LNCaP clone FGC (cell line): ENCODE measurements at regions not wholly inside any gene's neighbourhood (a gene's known extent, or its start where the extent isn't known, plus 50 kb on each side); places are given as distances from the start of the nearest gene placed in this dataset.

Experiments used
- DNase-seq: peaks from one replicate; pipeline ENCODE4 v3.0.0-alpha.2; 2011; ENCODE audit warnings: low read depth
- H3K4me3 ChIP-seq: 2 replicates; pipeline ENCODE4 v1.5.1; 2011; ENCODE audit warnings: mild to moderate bottlenecking, low read depth, low read length, control low read depth
- TF ChIP-seq, protein P1 (sequence below): IDR thresholded peaks from 2 replicates; pipeline ENCODE4 v1.5.1; 2012; ENCODE audit warnings: mild to moderate bottlenecking; ENCODE audit not compliant: control insufficient read depth, insufficient read depth; ENCODE audit errors: extremely low read depth

GRCh38 chr4:89534356-89534755, 226.8 kb upstream of the GPRIN3 start:
- TF ChIP-seq, protein P1, sequence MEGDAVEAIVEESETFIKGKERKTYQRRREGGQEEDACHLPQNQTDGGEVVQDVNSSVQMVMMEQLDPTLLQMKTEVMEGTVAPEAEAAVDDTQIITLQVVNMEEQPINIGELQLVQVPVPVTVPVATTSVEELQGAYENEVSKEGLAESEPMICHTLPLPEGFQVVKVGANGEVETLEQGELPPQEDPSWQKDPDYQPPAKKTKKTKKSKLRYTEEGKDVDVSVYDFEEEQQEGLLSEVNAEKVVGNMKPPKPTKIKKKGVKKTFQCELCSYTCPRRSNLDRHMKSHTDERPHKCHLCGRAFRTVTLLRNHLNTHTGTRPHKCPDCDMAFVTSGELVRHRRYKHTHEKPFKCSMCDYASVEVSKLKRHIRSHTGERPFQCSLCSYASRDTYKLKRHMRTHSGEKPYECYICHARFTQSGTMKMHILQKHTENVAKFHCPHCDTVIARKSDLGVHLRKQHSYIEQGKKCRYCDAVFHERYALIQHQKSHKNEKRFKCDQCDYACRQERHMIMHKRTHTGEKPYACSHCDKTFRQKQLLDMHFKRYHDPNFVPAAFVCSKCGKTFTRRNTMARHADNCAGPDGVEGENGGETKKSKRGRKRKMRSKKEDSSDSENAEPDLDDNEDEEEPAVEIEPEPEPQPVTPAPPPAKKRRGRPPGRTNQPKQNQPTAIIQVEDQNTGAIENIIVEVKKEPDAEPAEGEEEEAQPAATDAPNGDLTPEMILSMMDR = no peak
- no peak for DNase-seq
- H3K4me3 ChIP-seq = no peak overlapping the region

DNA sequence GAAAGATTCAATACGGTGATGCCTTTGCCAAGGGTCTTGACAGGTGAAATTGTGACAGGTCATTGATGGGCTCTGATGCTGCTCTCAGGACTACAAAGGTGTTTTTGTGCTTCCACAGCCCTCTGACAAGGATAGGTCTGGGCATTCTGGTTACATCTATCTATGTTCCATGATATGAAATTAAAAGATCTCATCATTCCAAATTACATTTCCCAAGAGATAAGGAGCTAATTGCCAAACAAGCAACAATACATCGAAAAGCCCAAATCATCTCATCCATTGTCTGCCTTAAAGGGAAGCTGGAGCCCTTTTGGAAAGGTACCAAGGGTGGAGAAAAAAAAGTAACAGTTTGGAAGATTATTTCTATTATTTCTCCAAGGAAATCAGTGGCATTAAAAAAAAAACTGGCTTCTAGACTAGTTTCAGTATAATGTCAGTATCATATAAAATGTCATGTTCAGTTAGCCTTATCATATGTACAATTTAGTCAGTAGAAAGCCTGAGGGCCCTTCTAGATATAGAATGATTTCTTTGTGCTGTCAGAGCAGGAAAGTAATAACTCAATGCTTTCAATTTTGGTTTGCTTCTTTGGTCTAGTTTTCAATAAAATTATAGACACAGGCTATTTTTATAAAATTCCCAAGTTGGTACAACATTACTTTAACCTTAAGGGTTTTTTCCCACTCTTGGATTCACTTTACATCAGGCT, 224.5 kb upstream of the GPRIN3 start:
- H3K4me3 ChIP-seq = no peak overlapping the region
- TF ChIP-seq, protein P1 = no peak

DNA sequence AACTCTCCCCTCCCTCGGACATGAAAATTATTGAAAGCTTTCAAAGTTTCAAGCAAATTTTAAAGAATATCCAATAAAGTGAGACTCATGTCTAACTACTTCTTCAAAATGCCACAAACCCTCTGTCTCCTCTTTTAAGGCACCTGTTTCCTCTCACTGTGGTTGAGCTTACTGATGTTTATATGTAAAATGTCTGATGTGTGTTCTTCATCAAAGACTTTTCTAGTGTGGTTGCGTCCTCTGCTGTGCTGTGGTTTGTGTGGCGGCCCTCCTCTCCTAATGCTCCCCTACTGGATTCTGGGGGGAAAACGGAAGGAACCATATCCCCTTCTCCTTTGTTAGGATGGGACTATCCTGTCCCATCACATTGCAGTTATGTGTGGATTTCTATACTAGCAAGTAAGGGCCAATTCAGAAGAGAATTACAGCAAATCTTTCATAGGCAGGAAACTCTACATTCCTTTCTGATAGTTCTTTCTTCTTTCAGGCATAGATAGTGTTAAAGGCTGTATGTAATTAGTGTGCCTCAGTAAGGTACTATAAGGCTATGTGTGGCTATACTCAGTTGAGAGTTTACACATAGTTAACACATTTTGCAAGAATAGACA, 221.0 kb upstream of the GPRIN3 start:
- H3K4me3 ChIP-seq = no peak overlapping the region
- TF ChIP-seq, protein P1 = no peak
- DNase-seq = no peak

More for the DNA sequence above, 224.5 kb upstream of the GPRIN3 start:
- no peak for DNase-seq

GRCh38 chr4:89521826-89522225, 214.2 kb upstream of the GPRIN3 start:
- no peak overlapping the region for H3K4me3 ChIP-seq
- TF ChIP-seq, protein P1 = no peak
- DNase-seq = no peak

GRCh38 chr4:89519771-89520320, 212.2 kb upstream of the GPRIN3 start:
- TF ChIP-seq, protein P1 = no peak
- no peak for DNase-seq

GRCh38 chr4:89518259-89518658, 210.7 kb upstream of the GPRIN3 start:
- no peak for DNase-seq
- H3K4me3 ChIP-seq = no peak overlapping the region
- TF ChIP-seq, protein P1 = no peak

More at GRCh38 chr4:89519771-89520320, 212.2 kb upstream of the GPRIN3 start:
- H3K4me3 ChIP-seq = no peak overlapping the region

GRCh38 chr4:89514811-89515210, 207.2 kb upstream of the GPRIN3 start:
- no peak for DNase-seq
- no peak overlapping the region for H3K4me3 ChIP-seq
- TF ChIP-seq, protein P1 = no peak
